ENCODE measurements at regions not wholly inside any gene's neighbourhood (a gene's known extent, or its start where the extent isn't known, plus 50 kb on each side); places are given as distances from the start of the nearest gene placed in this dataset.
"Not testable (repeated sequence)": the region's sequence is repeated elsewhere in the genome, so short reads cannot be mapped to it uniquely, and the experiment has no call there.

DNA sequence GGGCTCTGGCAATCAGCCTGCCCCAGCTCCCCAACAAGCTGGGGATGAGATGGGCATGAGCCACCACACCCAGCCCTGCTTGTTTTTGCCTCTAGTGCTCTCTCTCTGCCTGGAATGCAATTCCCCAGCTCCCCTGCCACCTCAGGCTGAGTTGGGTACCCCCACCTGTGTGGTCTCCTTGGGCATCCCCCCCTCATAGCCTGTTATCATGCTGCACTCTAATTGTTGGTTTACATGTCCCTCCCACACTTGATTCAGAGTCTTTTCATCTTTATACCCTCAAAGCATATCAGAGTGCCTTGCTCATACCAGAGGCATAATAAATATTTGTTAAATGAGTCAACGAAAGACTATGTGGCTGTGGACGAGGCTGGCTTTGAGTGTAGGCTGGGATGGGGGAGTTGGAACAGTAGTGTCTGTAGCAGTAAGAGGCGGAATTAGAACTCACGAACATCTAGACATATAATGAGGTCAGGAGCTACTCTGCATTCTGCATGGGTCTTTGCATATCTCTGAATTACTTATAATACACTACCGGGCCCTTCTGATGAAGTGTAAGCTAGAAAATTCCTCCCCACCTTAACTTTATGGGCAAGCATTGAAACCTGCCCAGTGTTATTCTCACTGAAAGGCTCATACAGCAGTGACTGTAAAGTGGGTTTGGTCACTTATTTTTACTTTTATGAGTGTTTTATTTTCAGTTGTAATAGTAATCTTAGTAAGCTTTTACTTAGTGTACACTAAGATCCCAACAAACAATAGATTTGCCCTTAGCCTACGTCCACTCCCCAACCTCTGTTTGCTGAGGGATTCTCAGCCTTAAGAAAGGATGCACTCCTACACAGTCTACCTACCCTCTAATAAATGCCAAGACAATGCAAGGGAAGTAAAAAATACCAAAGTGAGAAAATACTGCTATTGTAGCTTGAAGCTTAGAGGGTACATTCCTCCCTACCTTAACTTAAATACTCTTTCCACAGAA, 58.7 kb downstream of the EDN1 start:
- DNase-seq (ENCODE audit: low read depth): peak; percentile 35

- no peak for DNase-seq (ENCODE audit: low read depth)
These were observed 60.5 kb downstream of the EDN1 start for GRCh38 chr6:12350644-12351170.

DNA sequence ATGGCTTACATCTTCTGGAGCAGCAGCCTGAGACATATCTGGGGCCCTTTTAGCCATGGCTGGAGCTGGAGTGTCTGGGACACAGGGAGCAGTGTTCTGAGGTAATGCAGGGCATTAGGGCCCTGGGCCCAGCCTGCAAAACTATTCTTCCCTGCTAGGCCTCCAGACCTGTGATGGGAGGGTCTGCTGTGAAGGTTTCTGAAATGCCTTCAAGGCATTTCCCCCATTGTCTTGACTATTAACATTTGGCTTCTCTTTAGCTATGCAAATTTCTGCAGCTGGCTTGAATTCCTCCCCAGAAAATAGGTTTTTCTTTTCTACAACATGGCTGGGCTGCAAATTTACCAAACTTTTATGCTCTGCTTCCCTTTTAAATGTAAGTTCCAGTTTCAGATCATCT, 61.5 kb downstream of the EDN1 start:
- no peak for DNase-seq (ENCODE audit: low read depth)

GRCh38 chr6:12353731-12354130, 63.6 kb downstream of the EDN1 start:
- DNase-seq (ENCODE audit: low read depth): no peak

GRCh38 chr6:12354499-12354898, 64.3 kb downstream of the EDN1 start:
- DNase-seq (ENCODE audit: low read depth): no peak

DNA sequence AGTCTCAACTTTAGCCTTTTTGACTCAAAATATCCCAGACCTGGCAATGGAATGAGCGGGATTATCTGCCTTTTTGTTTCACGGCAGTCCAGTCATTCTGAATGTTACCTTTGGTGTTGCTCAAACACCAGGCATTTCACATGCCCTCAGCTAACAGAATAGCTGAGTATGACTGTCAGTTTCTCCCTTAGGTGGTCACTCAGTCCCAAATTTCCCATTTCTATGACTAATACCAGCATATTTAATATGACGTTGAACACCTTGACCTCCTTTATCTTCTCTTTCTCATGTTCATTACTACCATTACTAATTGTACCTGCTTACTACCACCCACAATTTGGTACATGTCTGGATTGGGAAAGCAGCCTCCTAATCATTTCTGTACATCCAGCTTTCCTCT, 65.2 kb downstream of the EDN1 start:
- DNase-seq (ENCODE audit: low read depth): no peak

- no peak for DNase-seq (ENCODE audit: low read depth)
These were observed 66.3 kb downstream of the EDN1 start for GRCh38 chr6:12356431-12356830.

GRCh38 chr6:12356983-12357972, 67.1 kb downstream of the EDN1 start:
- no peak for DNase-seq (ENCODE audit: low read depth)

GRCh38 chr6:12359036-12359435, 68.9 kb downstream of the EDN1 start:
- DNase-seq (ENCODE audit: low read depth): no peak

DNA sequence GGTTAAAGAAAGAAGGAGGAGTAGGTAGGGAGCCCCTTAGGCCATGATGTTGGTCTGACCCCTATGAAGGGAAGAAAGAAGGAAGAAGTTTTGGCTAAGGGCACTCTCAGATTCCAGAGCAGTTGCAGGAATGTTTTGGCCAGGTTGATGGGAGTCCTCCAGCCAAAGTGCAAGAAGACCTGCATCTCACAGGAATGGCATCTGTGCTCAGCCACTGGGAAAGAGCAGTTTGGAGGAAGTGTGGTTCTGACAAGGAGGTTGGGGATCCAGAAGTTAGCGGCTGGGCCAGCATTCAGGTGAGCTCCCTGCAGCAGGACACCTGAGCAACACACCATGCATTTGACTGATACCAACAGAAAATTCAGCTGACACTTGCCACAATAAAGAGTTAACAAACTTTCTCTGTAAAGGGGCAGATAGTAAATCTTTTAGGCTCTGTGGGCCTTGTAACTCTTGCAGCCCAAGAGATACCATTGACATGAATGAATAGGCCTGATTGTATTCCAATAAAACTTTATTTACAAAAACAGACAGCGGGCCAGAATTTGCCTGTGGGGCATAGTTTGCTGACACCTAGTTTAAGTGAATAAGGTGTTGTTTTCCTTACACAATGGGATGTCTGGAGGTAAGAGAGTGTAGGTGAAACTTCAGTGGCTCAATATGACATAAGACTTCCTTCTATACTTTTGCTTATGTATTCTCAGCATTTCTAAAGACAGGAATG, 71.0 kb downstream of the EDN1 start:
- no peak for DNase-seq (ENCODE audit: low read depth)

DNA sequence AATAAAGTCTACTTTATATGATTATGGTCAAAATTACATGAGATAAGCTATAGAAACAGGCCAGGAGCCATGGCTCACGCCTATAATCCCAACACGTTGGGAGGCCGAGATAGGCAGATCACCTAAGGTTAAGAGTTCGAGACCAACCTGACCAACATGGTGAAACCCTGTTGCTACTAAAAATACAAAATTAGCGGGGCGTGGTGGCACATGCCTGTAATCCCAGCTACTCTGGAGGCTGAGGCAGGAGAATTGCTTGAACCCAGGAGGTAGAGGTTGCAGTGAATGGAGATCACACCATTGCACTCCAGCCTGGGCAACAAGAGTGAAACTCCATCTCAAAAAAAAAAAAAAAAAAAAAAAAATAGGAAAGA, 73.1 kb downstream of the EDN1 start:
- DNase-seq (ENCODE audit: low read depth): not testable (repeated sequence)

DNA sequence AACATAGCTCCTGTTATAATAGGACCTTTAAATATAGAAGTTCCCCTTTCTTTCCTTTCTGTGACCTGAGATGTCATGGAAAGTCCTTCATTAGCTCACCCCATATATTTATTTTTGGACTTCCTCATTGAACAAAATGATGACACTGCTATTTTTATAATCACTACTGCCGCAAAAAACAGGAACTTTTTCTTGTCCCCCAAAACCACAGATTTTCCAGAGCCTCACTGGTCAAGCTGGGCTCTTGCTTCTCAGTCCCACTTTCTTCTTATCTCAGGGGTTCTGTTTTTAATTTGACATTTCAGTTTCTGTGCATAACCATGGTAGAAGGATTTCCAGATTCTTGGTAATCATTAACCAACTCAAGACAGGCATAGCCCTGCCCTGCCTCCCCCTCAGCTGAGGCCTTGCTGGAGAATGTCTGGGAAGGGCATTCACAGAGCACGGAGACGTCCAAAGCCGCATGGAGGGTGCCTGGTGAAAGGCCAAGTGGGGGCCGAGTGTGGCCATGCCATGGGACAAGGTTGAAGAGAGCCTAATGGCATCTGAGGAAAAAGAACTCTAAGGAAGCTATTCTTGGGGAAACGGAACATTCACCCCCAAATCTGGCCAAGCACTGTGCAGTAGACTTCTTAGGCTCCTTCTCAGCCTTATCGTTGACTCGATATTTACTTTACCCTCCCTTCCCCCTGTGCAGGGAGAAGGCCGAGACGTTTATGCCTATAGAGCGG, 73.7 kb downstream of the EDN1 start:
- no peak for DNase-seq (ENCODE audit: low read depth)

DNA sequence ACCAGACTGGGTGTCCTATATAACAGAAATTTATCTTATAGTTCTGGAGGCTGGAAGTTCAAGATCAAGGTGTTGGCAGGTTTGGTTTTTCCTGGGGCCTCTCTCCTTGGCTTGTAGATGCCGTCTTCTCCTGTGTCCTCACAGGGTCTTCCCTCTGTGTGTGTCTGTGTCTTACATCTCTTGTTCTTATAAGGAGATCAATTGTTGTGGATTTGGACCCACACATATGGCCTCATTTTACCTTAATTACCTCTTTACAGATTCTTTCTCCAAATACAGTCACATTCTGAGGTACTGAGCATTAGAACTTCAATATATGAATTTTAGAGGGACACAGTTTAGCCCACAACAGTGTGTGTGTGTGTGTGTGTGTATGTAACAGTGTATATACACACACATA, 74.5 kb downstream of the EDN1 start:
- DNase-seq (ENCODE audit: low read depth): no peak

DNA sequence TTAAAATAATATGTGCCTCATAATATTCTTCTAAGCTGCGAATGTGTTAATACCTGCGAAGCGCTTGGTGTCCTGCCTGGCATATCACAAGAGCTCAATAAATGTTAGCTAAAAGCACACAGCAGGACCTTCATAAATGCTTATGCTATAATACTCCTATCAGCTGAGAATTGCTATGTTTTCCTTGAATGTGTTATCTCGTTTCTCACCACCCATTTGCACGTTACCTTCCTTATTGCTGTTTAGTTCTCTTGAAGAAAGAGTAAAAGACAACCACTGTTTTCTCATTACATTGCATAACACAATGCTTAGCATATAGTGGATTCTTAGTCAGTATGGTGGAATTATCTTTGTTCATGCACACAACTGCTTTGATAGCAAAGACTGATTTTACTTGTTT, 76.6 kb downstream of the EDN1 start:
- DNase-seq (ENCODE audit: low read depth): no peak

DNA sequence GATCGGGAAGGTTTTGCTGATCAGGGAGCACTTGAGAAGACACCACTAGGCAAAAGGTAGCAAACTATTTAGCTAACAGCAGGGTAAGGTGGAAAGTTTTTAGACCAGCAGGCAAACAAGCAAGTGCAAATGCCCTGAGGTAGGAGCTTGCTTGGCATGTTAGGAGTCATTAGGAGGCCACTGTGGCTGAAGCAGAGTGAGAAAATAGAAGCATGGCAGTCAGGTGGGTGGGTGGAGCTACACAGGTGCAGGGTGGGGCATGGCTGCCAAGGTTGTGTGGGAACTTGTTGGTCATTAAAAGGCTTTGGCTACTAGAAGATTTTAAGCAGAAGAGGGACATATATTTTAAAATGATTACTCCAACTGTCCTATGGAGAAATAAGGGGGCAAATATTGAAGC, 77.3 kb downstream of the EDN1 start:
- no peak for DNase-seq (ENCODE audit: low read depth)

- no peak for DNase-seq (ENCODE audit: low read depth)
These were observed 79.2 kb downstream of the EDN1 start for GRCh38 chr6:12369355-12369754.

DNA sequence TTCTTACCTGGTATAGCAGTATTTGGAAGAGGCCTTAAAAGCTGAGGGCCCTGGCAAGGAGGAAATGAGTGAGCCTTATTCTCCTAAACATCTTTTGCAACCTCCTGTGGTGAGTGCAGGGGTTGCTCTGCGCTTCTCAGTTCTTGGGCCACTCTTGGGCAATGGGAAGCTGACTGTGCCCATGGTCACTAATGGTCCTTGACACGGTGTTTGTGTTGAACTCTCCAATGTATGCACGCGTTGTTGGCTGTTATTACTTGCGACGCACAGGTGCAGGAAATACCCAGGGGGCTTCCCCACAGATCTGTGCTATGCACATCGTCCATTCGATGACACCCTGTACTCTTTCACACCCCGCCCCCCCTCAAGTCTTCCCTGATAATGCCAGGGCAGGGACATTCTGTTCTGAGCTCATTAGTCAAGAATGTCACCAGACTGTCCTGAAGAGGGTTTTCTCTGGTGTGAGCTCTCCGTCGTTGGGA, 79.7 kb downstream of the EDN1 start:
- no peak for DNase-seq (ENCODE audit: low read depth)

DNA sequence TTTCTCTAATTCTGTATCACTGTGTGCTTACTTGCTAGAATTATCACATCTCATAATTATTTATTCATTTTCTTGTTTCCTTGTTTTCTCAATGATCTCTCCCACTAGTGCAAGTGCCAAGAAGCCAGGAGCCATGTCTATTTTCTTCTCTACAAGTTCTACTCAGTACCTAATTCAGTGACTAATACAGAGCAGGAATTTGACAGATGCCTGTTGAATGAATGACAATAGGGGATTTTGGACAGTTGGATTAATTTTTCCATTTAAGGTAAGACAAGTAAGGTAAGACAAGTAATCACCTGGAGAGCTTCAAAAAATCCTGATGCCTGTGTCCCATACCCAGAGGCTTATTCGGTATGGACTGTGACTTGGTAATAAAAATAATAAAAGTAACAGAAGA, 81.0 kb downstream of the EDN1 start:
- no peak for DNase-seq (ENCODE audit: low read depth)

- DNase-seq (ENCODE audit: low read depth): no peak
These were observed 81.5 kb downstream of the EDN1 start for GRCh38 chr6:12371641-12372146.

DNA sequence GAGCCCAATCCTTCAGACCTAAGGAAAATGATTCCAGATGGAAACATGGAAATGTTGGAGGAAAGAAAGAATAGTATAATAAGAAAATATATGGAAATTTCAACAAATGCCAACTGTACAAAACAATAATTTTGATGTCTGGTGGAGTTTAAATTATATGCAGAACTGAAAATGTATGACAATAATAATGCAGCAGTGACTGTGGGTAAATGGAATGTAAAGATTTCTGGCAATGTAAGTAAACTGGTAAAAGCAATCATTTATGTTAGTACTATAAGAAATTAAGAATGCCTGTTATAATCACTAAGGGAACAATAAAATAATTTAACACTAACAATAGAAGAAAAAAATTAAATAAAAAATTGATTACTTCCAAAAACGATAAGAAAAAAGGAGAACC, 89.0 kb downstream of the EDN1 start:
- no peak for DNase-seq (ENCODE audit: low read depth)

- DNase-seq (ENCODE audit: low read depth): peak; percentile 5
These were observed 91.4 kb downstream of the EDN1 start for GRCh38 chr6:12381587-12381986.

All from GM04504 (cell line).